ENCODE measurements at regions not wholly inside any gene's neighbourhood (a gene's known extent, or its start where the extent isn't known, plus 50 kb on each side); places are given as distances from the start of the nearest gene placed in this dataset.

GRCh38 chr16:17633181-17633951 lies 162.6 kb upstream of the XYLT1 start:
- TF ChIP-seq FOXP2 (optimal IDR thresholded peaks at IDR 0.05; ENCODE audit: borderline replicate concordance, extremely low read depth, extremely low read length, insufficient read depth) (no peak), REST (IDR thresholded peaks at IDR 0.05; ENCODE audit: insufficient read depth in 1 of 2, low read depth in 2 of 2, low read length in 2 of 2) (no peak), POLR2AphosphoS5 (IDR thresholded peaks at IDR 0.05; ENCODE audit: low read depth, low read length) (no peak), SIN3A (IDR thresholded peaks at IDR 0.05; ENCODE audit: borderline replicate concordance, insufficient read depth, low read length) (no peak), TAF1 (IDR thresholded peaks at IDR 0.05; ENCODE audit: borderline replicate concordance, insufficient read depth, low read length) (no peak)

GRCh38 chr16:17632667-17633066 lies 161.9 kb upstream of the XYLT1 start:
- no peak for TF ChIP-seq TAF1 (IDR thresholded peaks at IDR 0.05; ENCODE audit: borderline replicate concordance, insufficient read depth, low read length)
- TF ChIP-seq REST (IDR thresholded peaks at IDR 0.05; ENCODE audit: insufficient read depth in 1 of 2, low read depth in 2 of 2, low read length in 2 of 2): no peak
- no peak for TF ChIP-seq SIN3A (IDR thresholded peaks at IDR 0.05; ENCODE audit: borderline replicate concordance, insufficient read depth, low read length)
- no peak for TF ChIP-seq POLR2AphosphoS5 (IDR thresholded peaks at IDR 0.05; ENCODE audit: low read depth, low read length)
- TF ChIP-seq FOXP2 (optimal IDR thresholded peaks at IDR 0.05; ENCODE audit: borderline replicate concordance, extremely low read depth, extremely low read length, insufficient read depth): no peak

GRCh38 chr16:17629936-17630335 lies 159.2 kb upstream of the XYLT1 start:
- no peak for TF ChIP-seq POLR2AphosphoS5 (IDR thresholded peaks at IDR 0.05; ENCODE audit: low read depth, low read length)
- TF ChIP-seq REST (IDR thresholded peaks at IDR 0.05; ENCODE audit: insufficient read depth in 1 of 2, low read depth in 2 of 2, low read length in 2 of 2): no peak
- TF ChIP-seq FOXP2 (optimal IDR thresholded peaks at IDR 0.05; ENCODE audit: borderline replicate concordance, extremely low read depth, extremely low read length, insufficient read depth): no peak
- TF ChIP-seq TAF1 (IDR thresholded peaks at IDR 0.05; ENCODE audit: borderline replicate concordance, insufficient read depth, low read length): no peak
- TF ChIP-seq SIN3A (IDR thresholded peaks at IDR 0.05; ENCODE audit: borderline replicate concordance, insufficient read depth, low read length): no peak

- no peak for TF ChIP-seq FOXP2 (optimal IDR thresholded peaks at IDR 0.05; ENCODE audit: borderline replicate concordance, extremely low read depth, extremely low read length, insufficient read depth)
- no peak for TF ChIP-seq REST (IDR thresholded peaks at IDR 0.05; ENCODE audit: insufficient read depth in 1 of 2, low read depth in 2 of 2, low read length in 2 of 2)
These were observed 158.2 kb upstream of the XYLT1 start for GRCh38 chr16:17628983-17629382.

GRCh38 chr16:17622366-17622765 lies 151.6 kb upstream of the XYLT1 start:
- no peak for TF ChIP-seq POLR2AphosphoS5 (IDR thresholded peaks at IDR 0.05; ENCODE audit: low read depth, low read length)
- TF ChIP-seq TAF1 (IDR thresholded peaks at IDR 0.05; ENCODE audit: borderline replicate concordance, insufficient read depth, low read length): no peak
- TF ChIP-seq SIN3A (IDR thresholded peaks at IDR 0.05; ENCODE audit: borderline replicate concordance, insufficient read depth, low read length): no peak
- no peak for TF ChIP-seq REST (IDR thresholded peaks at IDR 0.05; ENCODE audit: insufficient read depth in 1 of 2, low read depth in 2 of 2, low read length in 2 of 2)
- no peak for TF ChIP-seq FOXP2 (optimal IDR thresholded peaks at IDR 0.05; ENCODE audit: borderline replicate concordance, extremely low read depth, extremely low read length, insufficient read depth)
